Coronary artery (tissue), 2 donors: ENCODE measurements at regions not wholly inside any gene's neighbourhood (a gene's known extent, or its start where the extent isn't known, plus 50 kb on each side); places are given as distances from the start of the nearest gene placed in this dataset.

Source experiments
- DNase-seq: peaks from one replicate; pipeline ENCODE4 v3.0.0-alpha.2; 2017; ENCODE audit warnings: low spot score
- H3K27ac ChIP-seq, 2 donors: fragments of 200-600 bp; sonication (generic); one replicate each; pipeline ENCODE4 v1.5.1; 2016 to 2019
- H3K4me3 ChIP-seq: fragments of 200-600 bp; sonication (generic); 2 replicates; pipeline ENCODE4 v1.5.1; 2016; ENCODE audit warnings: mild to moderate bottlenecking, moderate library complexity
- TF ChIP-seq, protein P1 (sequence below): fragments of 200-600 bp; sonication (generic); IDR thresholded peaks from one replicate; pipeline ENCODE4 v1.5.1; 2019; ENCODE audit warnings: antibody characterized with exemption

DNA sequence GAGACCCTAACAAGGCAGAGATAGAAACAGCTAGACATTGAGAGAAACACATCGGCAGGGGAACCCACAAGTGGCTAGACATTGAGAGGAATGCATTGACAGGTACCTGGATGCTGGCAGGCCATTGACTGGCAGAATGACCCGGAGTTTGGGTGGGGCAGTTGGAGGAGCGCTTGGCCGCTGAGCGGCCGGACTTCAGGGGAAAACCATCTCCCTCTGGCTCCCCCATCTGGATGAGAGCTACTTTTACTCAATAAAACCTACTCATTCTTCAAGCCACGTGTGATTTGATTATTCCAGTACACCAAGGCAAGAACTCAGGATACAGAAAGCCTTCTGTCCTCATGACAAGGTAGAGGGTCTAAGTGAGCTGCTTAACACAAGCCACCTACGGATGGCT, 473.4 kb downstream of the SLITRK5 start:
- Histone ChIP-seq H3K27ac (no peak overlapping the region), H3K4me3 (no peak overlapping the region)
- TF ChIP-seq, protein P1, sequence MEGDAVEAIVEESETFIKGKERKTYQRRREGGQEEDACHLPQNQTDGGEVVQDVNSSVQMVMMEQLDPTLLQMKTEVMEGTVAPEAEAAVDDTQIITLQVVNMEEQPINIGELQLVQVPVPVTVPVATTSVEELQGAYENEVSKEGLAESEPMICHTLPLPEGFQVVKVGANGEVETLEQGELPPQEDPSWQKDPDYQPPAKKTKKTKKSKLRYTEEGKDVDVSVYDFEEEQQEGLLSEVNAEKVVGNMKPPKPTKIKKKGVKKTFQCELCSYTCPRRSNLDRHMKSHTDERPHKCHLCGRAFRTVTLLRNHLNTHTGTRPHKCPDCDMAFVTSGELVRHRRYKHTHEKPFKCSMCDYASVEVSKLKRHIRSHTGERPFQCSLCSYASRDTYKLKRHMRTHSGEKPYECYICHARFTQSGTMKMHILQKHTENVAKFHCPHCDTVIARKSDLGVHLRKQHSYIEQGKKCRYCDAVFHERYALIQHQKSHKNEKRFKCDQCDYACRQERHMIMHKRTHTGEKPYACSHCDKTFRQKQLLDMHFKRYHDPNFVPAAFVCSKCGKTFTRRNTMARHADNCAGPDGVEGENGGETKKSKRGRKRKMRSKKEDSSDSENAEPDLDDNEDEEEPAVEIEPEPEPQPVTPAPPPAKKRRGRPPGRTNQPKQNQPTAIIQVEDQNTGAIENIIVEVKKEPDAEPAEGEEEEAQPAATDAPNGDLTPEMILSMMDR = no peak
- no peak for DNase-seq

DNA sequence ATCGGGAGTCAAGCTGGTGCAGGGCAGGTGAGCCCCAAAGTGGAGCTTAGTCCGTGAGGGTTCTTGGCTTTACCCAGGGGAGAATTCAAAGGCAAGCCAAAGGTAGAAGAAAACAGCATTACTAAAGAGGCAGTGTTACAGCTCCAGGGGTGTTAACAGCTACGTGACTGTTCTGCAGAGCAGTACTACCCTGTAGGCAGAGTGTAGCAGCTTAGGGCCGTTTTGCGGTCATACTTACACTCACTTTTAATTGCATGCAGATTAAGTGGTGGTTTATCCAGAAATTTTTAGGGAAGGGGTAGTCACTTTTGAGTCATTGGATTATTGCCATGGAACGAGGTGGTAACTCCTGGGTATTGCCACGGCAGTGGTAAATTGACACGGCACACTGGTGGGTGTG, 482.2 kb downstream of the SLITRK5 start:
- DNase-seq = no peak
- TF ChIP-seq, protein P1 = no peak
- Histone ChIP-seq H3K27ac (no peak overlapping the region), H3K4me3 (no peak overlapping the region)

DNA sequence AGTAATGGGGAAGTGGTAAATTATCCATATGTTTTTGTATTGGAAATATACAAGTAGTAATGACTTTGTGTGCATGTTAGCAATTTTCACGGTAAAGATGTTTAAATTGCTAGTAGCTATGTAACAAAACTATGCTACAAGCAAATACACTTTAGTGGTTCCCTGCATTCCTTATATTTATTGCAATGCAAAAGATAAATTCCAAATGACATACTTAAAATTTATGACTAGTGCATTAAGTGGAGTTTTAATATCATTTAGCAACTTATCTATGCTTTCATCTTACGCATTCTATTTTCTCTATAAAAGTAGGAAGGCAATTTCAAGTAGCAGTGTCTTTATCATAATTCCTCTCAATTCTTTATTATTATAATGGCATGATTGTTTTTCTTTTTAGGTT, 482.8 kb downstream of the SLITRK5 start:
- Histone ChIP-seq H3K27ac (no peak overlapping the region), H3K4me3 (no peak overlapping the region)
- TF ChIP-seq, protein P1 = no peak
- DNase-seq = no peak

DNA sequence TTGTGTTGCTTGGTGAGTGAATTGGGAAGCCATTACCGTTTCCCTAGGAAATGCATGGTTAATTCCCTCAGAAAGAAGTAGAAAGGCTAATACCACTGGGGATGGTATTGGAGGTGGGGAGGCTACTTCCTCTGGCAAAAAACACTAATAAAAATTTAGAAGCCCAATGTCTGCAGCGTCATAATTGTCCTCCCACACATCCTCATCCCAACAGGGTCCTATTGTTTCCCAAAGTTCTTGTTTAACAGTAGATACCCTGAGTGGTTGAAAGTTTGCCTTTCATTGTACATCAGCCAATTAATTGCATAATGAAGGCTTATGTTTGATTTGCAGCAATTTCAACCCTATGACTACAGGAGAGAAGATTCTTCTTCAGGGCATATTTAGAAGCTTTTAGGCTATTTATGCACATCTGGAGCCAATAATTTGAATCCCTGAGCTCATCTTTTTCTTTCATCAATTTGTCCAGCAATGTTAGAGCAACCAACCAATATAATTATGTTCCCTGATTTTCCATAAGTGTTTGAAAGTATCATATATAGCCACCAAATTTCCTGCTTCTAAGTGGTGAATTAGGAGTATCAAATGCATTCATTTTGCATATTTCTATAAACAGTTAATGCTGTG, 491.0 kb downstream of the SLITRK5 start:
- TF ChIP-seq, protein P1 = no peak
- no peak for DNase-seq
- Histone ChIP-seq H3K27ac (no peak overlapping the region), H3K4me3 (no peak overlapping the region)

DNA sequence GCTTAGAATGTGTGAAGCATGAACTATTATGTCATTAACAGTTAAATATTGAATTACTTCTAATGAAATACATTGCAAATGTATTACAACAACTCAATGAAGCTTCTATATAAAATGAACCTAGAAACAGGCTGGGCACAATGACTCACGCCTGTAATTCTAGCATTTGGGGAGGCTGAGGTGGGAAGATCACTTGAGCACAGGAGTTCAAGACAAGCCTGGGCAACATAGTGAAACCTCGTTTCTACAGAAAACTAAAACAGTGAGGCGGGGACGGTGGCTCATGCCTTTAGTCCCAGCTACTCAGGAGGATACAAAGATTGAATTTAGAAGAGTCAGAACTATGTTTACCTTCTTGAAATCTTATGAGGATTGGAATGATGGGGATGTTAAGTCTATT, 505.1 kb downstream of the SLITRK5 start:
- TF ChIP-seq, protein P1 = no peak
- DNase-seq = no peak
- Histone ChIP-seq H3K4me3 (no peak overlapping the region), H3K27ac (no peak overlapping the region)

DNA sequence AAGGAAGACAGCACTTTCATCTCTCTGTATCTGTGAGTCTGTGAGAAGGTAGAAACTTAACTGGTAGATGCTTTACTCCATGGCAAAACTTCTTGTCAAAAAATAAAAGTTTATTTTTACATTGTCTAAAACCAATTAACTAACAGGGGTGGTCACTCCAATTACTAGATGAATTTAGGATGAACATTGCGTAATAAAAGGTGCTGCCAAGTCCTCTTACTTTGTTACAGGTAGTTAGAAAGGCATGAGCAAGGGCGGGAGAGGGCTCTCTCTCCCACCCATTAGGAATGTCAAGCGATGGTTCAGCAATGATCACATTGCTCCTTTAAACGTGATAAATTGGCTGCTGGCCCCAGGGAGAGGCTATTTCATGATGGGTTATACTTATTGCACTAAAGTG, 512.3 kb downstream of the SLITRK5 start:
- Histone ChIP-seq H3K4me3 (no peak overlapping the region), H3K27ac (no peak overlapping the region)
- TF ChIP-seq, protein P1 = no peak
- DNase-seq = no peak

DNA sequence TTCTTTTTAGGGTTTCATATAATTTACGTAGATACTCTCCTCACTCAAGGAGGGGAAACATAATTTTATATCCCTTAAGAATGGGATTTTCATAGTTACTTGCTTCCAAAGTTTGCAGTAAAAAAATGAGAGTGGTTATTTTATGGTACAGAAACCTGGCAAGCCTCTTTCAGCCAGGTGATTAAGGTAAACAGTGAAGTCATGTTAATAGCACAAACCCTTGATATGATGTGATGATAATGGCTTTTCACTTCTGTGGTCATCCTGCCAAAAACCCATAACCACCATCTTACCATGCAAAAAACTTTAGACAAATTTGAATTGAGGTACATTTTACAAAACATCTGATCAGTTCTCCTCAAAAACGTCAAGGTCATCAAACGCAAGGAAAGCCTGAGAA, 517.8 kb downstream of the SLITRK5 start:
- DNase-seq = no peak
- Histone ChIP-seq H3K27ac (no peak overlapping the region), H3K4me3 (no peak overlapping the region)
- TF ChIP-seq, protein P1 = no peak
